HT1080 (cell line): ENCODE measurements at regions not wholly inside any gene's neighbourhood (a gene's known extent, or its start where the extent isn't known, plus 50 kb on each side); places are given as distances from the start of the nearest gene placed in this dataset.

Experiments
- DNase-seq: peaks from one replicate; pipeline ENCODE4 v3.0.0-alpha.2; 2015; ENCODE audit warnings: low read depth

- no peak for DNase-seq
Measured at GRCh38 chr1:216890871-216891270, 167.6 kb upstream of the ESRRG start.

- no peak for DNase-seq
Measured at GRCh38 chr1:216888731-216889130, 165.5 kb upstream of the ESRRG start.

- DNase-seq, result no peak
Measured at GRCh38 chr1:216887032-216887431, 163.8 kb upstream of the ESRRG start.

- no peak for DNase-seq
Measured at GRCh38 chr1:216884614-216885229, 161.5 kb upstream of the ESRRG start.

GRCh38 chr1:216883518-216883917 is 160.3 kb upstream of the ESRRG start:
- DNase-seq, result no peak

GRCh38 chr1:216881695-216882094 is 158.5 kb upstream of the ESRRG start:
- no peak for DNase-seq

- DNase-seq, result no peak
Measured at GRCh38 chr1:216866714-216867113, 143.5 kb upstream of the ESRRG start.

- no peak for DNase-seq
Measured at GRCh38 chr1:216855810-216856209, 132.6 kb upstream of the ESRRG start.

GRCh38 chr1:216854836-216855484 is 131.7 kb upstream of the ESRRG start:
- no peak for DNase-seq

- DNase-seq, result no peak
Measured at GRCh38 chr1:216851073-216851472, 127.8 kb upstream of the ESRRG start.

- DNase-seq, result no peak
Measured at GRCh38 chr1:216849146-216849545, 125.9 kb upstream of the ESRRG start.

GRCh38 chr1:216847397-216848036 is 124.3 kb upstream of the ESRRG start:
- DNase-seq, result peak; percentile 76

GRCh38 chr1:216846339-216846738 is 123.1 kb upstream of the ESRRG start:
- DNase-seq, result no peak

GRCh38 chr1:216843409-216843808 is 120.2 kb upstream of the ESRRG start:
- DNase-seq, result no peak

GRCh38 chr1:216841165-216841564 is 117.9 kb upstream of the ESRRG start:
- no peak for DNase-seq

- no peak for DNase-seq
Measured at GRCh38 chr1:216836316-216836715, 113.1 kb upstream of the ESRRG start.

GRCh38 chr1:216833509-216833908 is 110.3 kb upstream of the ESRRG start:
- DNase-seq, result no peak

- no peak for DNase-seq
Measured at GRCh38 chr1:216832192-216832591, 109.0 kb upstream of the ESRRG start.

- DNase-seq, result no peak
Measured at GRCh38 chr1:216830424-216831210, 107.4 kb upstream of the ESRRG start.

GRCh38 chr1:216827251-216827650 is 104.0 kb upstream of the ESRRG start:
- no peak for DNase-seq

- no peak for DNase-seq
Measured at GRCh38 chr1:216826646-216827045, 103.4 kb upstream of the ESRRG start.

- no peak for DNase-seq
Measured at GRCh38 chr1:216826214-216826613, 103.0 kb upstream of the ESRRG start.
